Nephron progenitor cell (in vitro differentiated cells): ENCODE measurements at regions not wholly inside any gene's neighbourhood (a gene's known extent, or its start where the extent isn't known, plus 50 kb on each side); places are given as distances from the start of the nearest gene placed in this dataset.

Experiments
- DNase-seq: peaks from one replicate; pipeline ENCODE4 v3.0.0; 2021
- H3K27ac Mint-ChIP-seq: 2 replicates; pipeline ENCODE4 v1.8.0; 2021; ENCODE audit warnings: mild to moderate bottlenecking, moderate library complexity, mixed read lengths
- H3K27me3 Mint-ChIP-seq: 2 replicates; pipeline ENCODE4 v1.8.0; 2021; ENCODE audit warnings: mild to moderate bottlenecking, low read depth, mixed read lengths; ENCODE audit not compliant: poor library complexity
- H3K36me3 Mint-ChIP-seq: 2 replicates; pipeline ENCODE4 v1.8.0; 2021; ENCODE audit warnings: low read depth, mixed read lengths
- H3K4me1 Mint-ChIP-seq: 2 replicates; pipeline ENCODE4 v1.8.0; 2021; ENCODE audit warnings: mixed read lengths
- H3K4me3 Mint-ChIP-seq: 2 replicates; pipeline ENCODE4 v1.8.0; 2021; ENCODE audit warnings: mild to moderate bottlenecking, moderate library complexity, mixed read lengths
- H3K9me3 Mint-ChIP-seq: 2 replicates; pipeline ENCODE4 v1.8.0; 2021; ENCODE audit warnings: mild to moderate bottlenecking, moderate library complexity, mixed read lengths
- CTCF ChIP-seq: fragments of 200-600 bp; sonication (generic); IDR thresholded peaks from 2 replicates; pipeline ENCODE4 v1.5.0; 2021; ENCODE audit warnings: antibody characterized with exemption

DNA sequence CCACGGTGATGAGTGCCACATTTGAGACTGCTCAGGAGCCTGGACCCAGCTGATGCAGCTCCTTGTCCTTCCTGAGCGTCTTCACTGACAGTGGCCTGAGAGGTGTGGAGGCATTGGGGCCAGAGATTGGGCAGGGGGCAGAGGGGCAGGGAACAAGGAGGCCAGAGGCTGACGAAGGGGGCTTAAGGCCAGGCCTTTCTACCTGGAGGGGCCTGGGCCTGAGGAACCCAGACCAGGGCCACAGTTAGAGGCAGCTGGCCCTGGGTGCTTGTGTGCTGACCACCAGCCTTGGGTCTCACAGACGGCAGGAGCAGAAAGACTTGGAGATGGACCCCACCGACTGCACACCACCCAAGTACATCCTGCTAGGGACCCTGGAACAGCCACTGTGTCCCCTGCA lies 168.2 kb upstream of the ZNF267 start:
- H3K27me3 Mint-ChIP-seq = peaks cover 4% of the 10 kb centered on the region
- H3K4me1 Mint-ChIP-seq = peaks cover 12% of the 10 kb centered on the region
- peaks cover 26% of the 10 kb centered on the region for H3K36me3 Mint-ChIP-seq
- H3K4me3 Mint-ChIP-seq = no peak overlapping the region
- no peak for DNase-seq
- no peaks in the 10 kb centered on the region for H3K9me3 Mint-ChIP-seq
- H3K27ac Mint-ChIP-seq = no peak overlapping the region
- no peak for TF ChIP-seq CTCF

GRCh38 chr16:31706318-31706717 lies 167.3 kb upstream of the ZNF267 start:
- no peak for DNase-seq
- Mint-ChIP-seq H3K36me3 (peaks cover 26% of the 10 kb centered on the region), H3K4me3 (no peak overlapping the region), H3K9me3 (no peaks in the 10 kb centered on the region), H3K27me3 (peaks cover 2% of the 10 kb centered on the region), H3K4me1 (peaks cover 6% of the 10 kb centered on the region), H3K27ac (no peak overlapping the region)
- no peak for TF ChIP-seq CTCF

DNA sequence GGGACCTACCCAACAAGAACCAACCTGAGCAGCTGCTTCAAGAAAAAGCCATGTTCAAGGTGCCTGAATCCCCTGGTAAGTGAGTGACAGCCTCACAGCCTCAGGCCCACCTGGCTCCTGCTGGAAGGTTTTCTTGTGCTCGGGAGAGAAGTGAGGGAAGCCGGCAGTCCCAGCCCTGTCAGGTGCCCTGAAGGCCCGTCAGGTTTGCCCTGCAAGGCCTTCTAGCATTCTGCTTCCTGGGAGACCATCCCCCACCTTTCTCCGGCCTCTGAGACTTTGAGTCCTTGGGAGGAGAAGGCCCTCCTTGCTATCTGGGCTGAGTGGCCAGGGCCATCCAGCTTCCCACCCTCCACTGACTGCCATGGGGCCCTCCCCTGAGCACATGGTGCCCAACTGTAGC lies 166.7 kb upstream of the ZNF267 start:
- H3K4me3 Mint-ChIP-seq = no peak overlapping the region
- peaks cover under 1% of the 10 kb centered on the region for H3K4me1 Mint-ChIP-seq
- no peak for DNase-seq
- no peak overlapping the region for H3K27ac Mint-ChIP-seq
- H3K27me3 Mint-ChIP-seq = no peaks in the 10 kb centered on the region
- H3K9me3 Mint-ChIP-seq = no peaks in the 10 kb centered on the region
- peaks cover 26% of the 10 kb centered on the region for H3K36me3 Mint-ChIP-seq
- TF ChIP-seq CTCF = no peak

- TF ChIP-seq CTCF = no peak
- DNase-seq = no peak
- Mint-ChIP-seq H3K4me1 (no peaks in the 10 kb centered on the region), H3K4me3 (no peak overlapping the region), H3K36me3 (peaks cover 20% of the 10 kb centered on the region), H3K27ac (no peak overlapping the region), H3K9me3 (no peaks in the 10 kb centered on the region), H3K27me3 (no peaks in the 10 kb centered on the region)
Measured at GRCh38 chr16:31707743-31708335, 165.8 kb upstream of the ZNF267 start.

GRCh38 chr16:31708348-31708747 lies 165.3 kb upstream of the ZNF267 start:
- Mint-ChIP-seq H3K27ac (no peak overlapping the region), H3K4me3 (no peak overlapping the region), H3K9me3 (no peaks in the 10 kb centered on the region), H3K36me3 (peaks cover 16% of the 10 kb centered on the region), H3K27me3 (no peaks in the 10 kb centered on the region), H3K4me1 (no peaks in the 10 kb centered on the region)
- DNase-seq = no peak
- no peak for TF ChIP-seq CTCF

DNA sequence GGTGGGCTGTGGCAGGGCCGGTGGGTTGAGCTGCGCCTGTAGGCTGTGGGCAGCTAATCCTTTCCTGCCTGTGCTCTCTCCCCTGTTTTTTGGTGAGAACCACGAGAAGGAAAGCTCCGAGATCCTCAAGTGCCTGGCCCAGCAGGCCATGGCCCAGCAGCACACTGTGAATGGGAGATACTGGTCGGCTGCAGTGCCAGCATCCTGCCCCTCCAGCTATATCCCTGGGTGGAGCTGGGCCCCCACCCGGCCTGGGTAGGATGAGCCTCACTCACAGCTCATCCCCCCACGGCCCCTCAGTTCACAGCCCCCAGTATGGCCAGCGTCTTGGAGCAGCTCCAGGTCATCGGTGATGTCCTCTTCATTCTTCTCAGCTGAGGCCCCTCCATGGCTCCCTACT lies 164.4 kb upstream of the ZNF267 start:
- Mint-ChIP-seq H3K27me3 (no peaks in the 10 kb centered on the region), H3K36me3 (peaks cover 17% of the 10 kb centered on the region), H3K27ac (no peak overlapping the region), H3K9me3 (peaks cover 1% of the 10 kb centered on the region), H3K4me1 (peaks cover 2% of the 10 kb centered on the region), H3K4me3 (no peak overlapping the region)
- TF ChIP-seq CTCF = no peak
- DNase-seq = no peak
